ENCODE measurements at regions not wholly inside any gene's neighbourhood (a gene's known extent, or its start where the extent isn't known, plus 50 kb on each side); places are given as distances from the start of the nearest gene placed in this dataset.

DNA sequence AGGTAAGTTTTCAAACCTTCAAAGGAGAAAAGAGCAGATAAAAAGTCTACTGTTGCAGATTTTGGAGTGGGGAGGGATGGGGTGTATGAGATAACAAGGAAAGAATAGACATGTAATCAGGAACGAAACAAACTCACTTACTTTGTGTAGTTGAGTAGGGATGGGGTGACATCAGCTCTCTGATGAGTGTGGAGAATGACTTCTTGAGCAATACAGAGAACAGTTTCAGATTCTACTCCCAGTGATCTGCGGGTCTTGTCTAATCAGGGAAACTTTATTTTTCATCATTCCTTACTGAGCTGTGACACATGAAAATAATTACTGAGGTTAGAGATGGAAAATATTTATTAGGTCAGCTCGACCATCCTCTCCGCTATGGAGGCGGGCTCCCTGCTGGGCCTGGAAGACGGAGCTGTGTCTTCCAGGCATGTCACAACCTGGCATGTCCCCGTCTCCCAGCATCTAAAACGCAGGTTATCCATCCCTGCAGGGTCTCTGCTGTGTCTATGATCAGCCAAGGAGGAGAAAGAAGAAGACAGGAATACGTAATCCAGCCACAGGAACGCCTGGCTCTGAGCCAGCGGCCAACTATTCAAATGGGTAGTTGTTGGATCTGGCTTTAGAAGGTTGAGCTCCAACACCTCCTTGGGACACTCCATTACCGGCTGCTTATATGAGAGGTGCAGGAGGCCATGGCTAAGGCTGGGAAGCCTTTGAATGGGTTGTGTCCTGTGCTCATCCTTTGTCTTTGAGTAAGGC lies 99.0 kb upstream of the SATB2 start:
- TF ChIP-seq, protein P1, sequence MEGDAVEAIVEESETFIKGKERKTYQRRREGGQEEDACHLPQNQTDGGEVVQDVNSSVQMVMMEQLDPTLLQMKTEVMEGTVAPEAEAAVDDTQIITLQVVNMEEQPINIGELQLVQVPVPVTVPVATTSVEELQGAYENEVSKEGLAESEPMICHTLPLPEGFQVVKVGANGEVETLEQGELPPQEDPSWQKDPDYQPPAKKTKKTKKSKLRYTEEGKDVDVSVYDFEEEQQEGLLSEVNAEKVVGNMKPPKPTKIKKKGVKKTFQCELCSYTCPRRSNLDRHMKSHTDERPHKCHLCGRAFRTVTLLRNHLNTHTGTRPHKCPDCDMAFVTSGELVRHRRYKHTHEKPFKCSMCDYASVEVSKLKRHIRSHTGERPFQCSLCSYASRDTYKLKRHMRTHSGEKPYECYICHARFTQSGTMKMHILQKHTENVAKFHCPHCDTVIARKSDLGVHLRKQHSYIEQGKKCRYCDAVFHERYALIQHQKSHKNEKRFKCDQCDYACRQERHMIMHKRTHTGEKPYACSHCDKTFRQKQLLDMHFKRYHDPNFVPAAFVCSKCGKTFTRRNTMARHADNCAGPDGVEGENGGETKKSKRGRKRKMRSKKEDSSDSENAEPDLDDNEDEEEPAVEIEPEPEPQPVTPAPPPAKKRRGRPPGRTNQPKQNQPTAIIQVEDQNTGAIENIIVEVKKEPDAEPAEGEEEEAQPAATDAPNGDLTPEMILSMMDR (IDR thresholded peaks at IDR 0.05; ENCODE audit: low read length), result no peak
- TF ChIP-seq EZH2 (IDR thresholded peaks at IDR 0.05; ENCODE audit: borderline replicate concordance, low read length), result no peak

DNA sequence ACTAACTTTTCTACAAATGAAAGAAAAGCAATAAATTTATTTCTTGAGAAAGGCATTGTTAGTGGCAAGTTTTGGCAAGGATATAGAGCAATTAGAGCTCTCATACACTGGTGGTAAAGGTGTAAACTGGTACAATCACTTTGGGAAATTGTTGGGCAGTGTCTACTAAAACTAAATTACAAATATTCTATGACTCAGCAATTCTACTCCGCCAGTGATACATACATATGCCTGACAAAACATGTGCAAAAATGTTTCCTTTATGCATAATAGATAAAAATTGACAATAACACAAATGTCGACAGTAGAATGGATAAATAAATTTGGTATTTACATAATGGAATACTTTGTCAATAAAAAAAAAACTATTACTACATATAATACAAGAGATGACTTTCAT lies 96.3 kb upstream of the SATB2 start:
- TF ChIP-seq, protein P1 (IDR thresholded peaks at IDR 0.05; ENCODE audit: low read length), result no peak
- no peak for TF ChIP-seq EZH2 (IDR thresholded peaks at IDR 0.05; ENCODE audit: borderline replicate concordance, low read length)
- no peak overlapping the region for H2AFZ ChIP-seq (ENCODE audit: low read length)
- 0 out of 2 replicates have a peak, but pooled peaks cover 5% of the 10 kb centered on the region for H3K27me3 ChIP-seq (ENCODE audit: insufficient read depth, low read length)
- H3K9me2 ChIP-seq (ENCODE audit: low read depth, low read length), result no peaks in the 10 kb centered on the region
- H3K4me1 ChIP-seq (ENCODE audit: insufficient read depth, low read length, severe bottlenecking), result no peaks in the 10 kb centered on the region
- no peak overlapping the region for H3K9ac ChIP-seq (ENCODE audit: low read length)
- no peaks in the 10 kb centered on the region for H3K79me2 ChIP-seq (ENCODE audit: insufficient read depth, low read length)
- no peak overlapping the region for H3K27ac ChIP-seq (ENCODE audit: low read depth, low read length, poor library complexity, severe bottlenecking)
- H4K20me1 ChIP-seq (ENCODE audit: insufficient read depth, low read length), result no peaks in the 10 kb centered on the region
- H3K4me2 ChIP-seq (ENCODE audit: low read length), result no peak overlapping the region
- H3K4me3 ChIP-seq (ENCODE audit: low read depth, low read length, poor library complexity, severe bottlenecking), result no peak overlapping the region
- no peaks in the 10 kb centered on the region for H3F3A ChIP-seq (ENCODE audit: insufficient read depth, low read length)
- no peaks in the 10 kb centered on the region for H3K36me3 ChIP-seq (ENCODE audit: insufficient read depth, low read length)
- no peaks in the 10 kb centered on the region for H3K9me3 ChIP-seq (ENCODE audit: low read length)

More for the DNA sequence above, 99.0 kb upstream of the SATB2 start:
- H4K20me1 ChIP-seq (ENCODE audit: insufficient read depth, low read length), result no peaks in the 10 kb centered on the region
- no peak overlapping the region for H3K9ac ChIP-seq (ENCODE audit: low read length)
- H3K27ac ChIP-seq (ENCODE audit: low read depth, low read length, poor library complexity, severe bottlenecking), result no peak overlapping the region
- no peaks in the 10 kb centered on the region for H3K36me3 ChIP-seq (ENCODE audit: insufficient read depth, low read length)
- H2AFZ ChIP-seq (ENCODE audit: low read length), result no peak overlapping the region
- H3F3A ChIP-seq (ENCODE audit: insufficient read depth, low read length), result no peaks in the 10 kb centered on the region
- no peaks in the 10 kb centered on the region for H3K4me1 ChIP-seq (ENCODE audit: insufficient read depth, low read length, severe bottlenecking)
- H3K9me2 ChIP-seq (ENCODE audit: low read depth, low read length), result no peaks in the 10 kb centered on the region
- H3K9me3 ChIP-seq (ENCODE audit: low read length), result no peaks in the 10 kb centered on the region
- H3K4me3 ChIP-seq (ENCODE audit: low read depth, low read length, poor library complexity, severe bottlenecking), result no peak overlapping the region
- H3K27me3 ChIP-seq (ENCODE audit: insufficient read depth, low read length), result 0 out of 2 replicates have a peak, but pooled peaks cover 5% of the 10 kb centered on the region
- H3K79me2 ChIP-seq (ENCODE audit: insufficient read depth, low read length), result no peaks in the 10 kb centered on the region
- no peak overlapping the region for H3K4me2 ChIP-seq (ENCODE audit: low read length)

DNA sequence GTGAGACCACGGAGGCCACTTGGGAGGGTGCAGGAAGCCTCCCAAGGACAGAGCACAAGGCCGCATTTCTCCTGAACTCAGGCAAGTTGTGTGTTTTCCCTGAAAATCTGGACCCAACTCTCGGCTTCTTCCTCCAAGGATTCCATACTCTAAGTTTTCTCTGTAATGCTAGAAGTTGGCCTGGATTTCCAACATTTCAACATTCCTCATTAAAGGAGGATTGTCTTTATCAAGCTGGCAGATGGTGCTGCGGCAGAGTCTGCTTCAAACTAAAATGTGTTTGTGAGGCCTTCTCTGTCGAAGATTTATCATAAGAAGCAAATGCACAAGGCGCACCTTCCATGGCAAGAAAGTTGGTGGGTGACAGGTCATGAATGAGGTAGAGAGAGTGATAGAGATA lies 94.4 kb upstream of the SATB2 start:
- no peaks in the 10 kb centered on the region for H3F3A ChIP-seq (ENCODE audit: insufficient read depth, low read length)
- H3K79me2 ChIP-seq (ENCODE audit: insufficient read depth, low read length), result no peaks in the 10 kb centered on the region
- H3K27me3 ChIP-seq (ENCODE audit: insufficient read depth, low read length), result 0 out of 2 replicates have a peak, but pooled peaks cover 5% of the 10 kb centered on the region
- H3K9me3 ChIP-seq (ENCODE audit: low read length), result no peaks in the 10 kb centered on the region
- no peaks in the 10 kb centered on the region for H3K9me2 ChIP-seq (ENCODE audit: low read depth, low read length)
- no peak overlapping the region for H3K4me3 ChIP-seq (ENCODE audit: low read depth, low read length, poor library complexity, severe bottlenecking)
- no peaks in the 10 kb centered on the region for H3K36me3 ChIP-seq (ENCODE audit: insufficient read depth, low read length)
- no peak overlapping the region for H2AFZ ChIP-seq (ENCODE audit: low read length)
- H3K9ac ChIP-seq (ENCODE audit: low read length), result no peak overlapping the region
- H3K4me2 ChIP-seq (ENCODE audit: low read length), result no peak overlapping the region
- H3K27ac ChIP-seq (ENCODE audit: low read depth, low read length, poor library complexity, severe bottlenecking), result no peak overlapping the region
- no peaks in the 10 kb centered on the region for H4K20me1 ChIP-seq (ENCODE audit: insufficient read depth, low read length)
- TF ChIP-seq, protein P1 (IDR thresholded peaks at IDR 0.05; ENCODE audit: low read length), result no peak
- no peaks in the 10 kb centered on the region for H3K4me1 ChIP-seq (ENCODE audit: insufficient read depth, low read length, severe bottlenecking)

All from OCI-LY1 (cell line).